Mammary epithelial cell (primary cell): ENCODE measurements at regions not wholly inside any gene's neighbourhood (a gene's known extent, or its start where the extent isn't known, plus 50 kb on each side); places are given as distances from the start of the nearest gene placed in this dataset.

Experiments used
- EZH2 ChIP-seq: IDR thresholded peaks from 2 replicates; pipeline ENCODE4 v1.6.1; 2012; ENCODE audit warnings: low read length, inconsistent platforms, borderline replicate concordance
- TF ChIP-seq, protein P1 (sequence below), 2 donors: IDR thresholded peaks in 1 of 2; conservative IDR thresholded peaks in 1 of 2; 2 replicates each; pipeline ENCODE4 v1.5.1; 2011 to 2012; ENCODE audit warnings: inconsistent platforms in 2 of 2, low read length in 2 of 2, mild to moderate bottlenecking in 2 of 2, control low read depth in 1 of 2, low read depth in 1 of 2; ENCODE audit not compliant: insufficient read depth in 1 of 2; ENCODE audit errors: extremely low read depth in 1 of 2

DNA sequence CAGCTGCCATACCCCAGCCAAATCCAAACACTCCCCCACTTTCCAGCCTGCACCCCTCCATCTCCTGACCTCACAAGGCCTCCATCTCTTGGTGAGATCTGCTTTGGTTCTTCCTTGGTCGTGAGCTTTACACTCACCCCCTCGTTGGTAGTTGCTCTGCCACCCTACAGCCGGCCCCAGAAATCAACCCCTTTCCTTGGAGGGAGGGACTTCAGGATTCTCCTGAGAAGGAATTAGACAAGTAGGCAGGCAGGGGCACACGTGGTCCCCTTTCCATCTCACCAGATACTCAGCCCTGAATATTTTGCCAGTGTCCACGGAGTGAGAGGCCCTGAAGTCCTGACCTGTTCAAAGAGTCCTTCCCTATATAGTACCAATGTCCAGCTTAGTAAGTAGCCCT lies 120.0 kb upstream of the PWP1 start:
- no peak for TF ChIP-seq EZH2
- TF ChIP-seq, protein P1, sequence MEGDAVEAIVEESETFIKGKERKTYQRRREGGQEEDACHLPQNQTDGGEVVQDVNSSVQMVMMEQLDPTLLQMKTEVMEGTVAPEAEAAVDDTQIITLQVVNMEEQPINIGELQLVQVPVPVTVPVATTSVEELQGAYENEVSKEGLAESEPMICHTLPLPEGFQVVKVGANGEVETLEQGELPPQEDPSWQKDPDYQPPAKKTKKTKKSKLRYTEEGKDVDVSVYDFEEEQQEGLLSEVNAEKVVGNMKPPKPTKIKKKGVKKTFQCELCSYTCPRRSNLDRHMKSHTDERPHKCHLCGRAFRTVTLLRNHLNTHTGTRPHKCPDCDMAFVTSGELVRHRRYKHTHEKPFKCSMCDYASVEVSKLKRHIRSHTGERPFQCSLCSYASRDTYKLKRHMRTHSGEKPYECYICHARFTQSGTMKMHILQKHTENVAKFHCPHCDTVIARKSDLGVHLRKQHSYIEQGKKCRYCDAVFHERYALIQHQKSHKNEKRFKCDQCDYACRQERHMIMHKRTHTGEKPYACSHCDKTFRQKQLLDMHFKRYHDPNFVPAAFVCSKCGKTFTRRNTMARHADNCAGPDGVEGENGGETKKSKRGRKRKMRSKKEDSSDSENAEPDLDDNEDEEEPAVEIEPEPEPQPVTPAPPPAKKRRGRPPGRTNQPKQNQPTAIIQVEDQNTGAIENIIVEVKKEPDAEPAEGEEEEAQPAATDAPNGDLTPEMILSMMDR (conservative IDR thresholded peaks at IDR 0.05 in 1 of 2, IDR thresholded peaks at IDR 0.05 in 1 of 2; ENCODE audit: extremely low read depth in 1 of 2, insufficient read depth in 1 of 2, low read depth in 1 of 2, low read length in 2 of 2) = no peak
